LNCaP clone FGC (cell line): ENCODE measurements at regions not wholly inside any gene's neighbourhood (a gene's known extent, or its start where the extent isn't known, plus 50 kb on each side); places are given as distances from the start of the nearest gene placed in this dataset.

ENCODE experiments used
- DNase-seq: peaks from one replicate; pipeline ENCODE4 v3.0.0-alpha.2; 2011; ENCODE audit warnings: low read depth
- H3K4me3 ChIP-seq: 2 replicates; pipeline ENCODE4 v1.5.1; 2011; ENCODE audit warnings: mild to moderate bottlenecking, low read depth, low read length, control low read depth
- TF ChIP-seq, protein P1 (sequence below): IDR thresholded peaks from 2 replicates; pipeline ENCODE4 v1.5.1; 2012; ENCODE audit warnings: mild to moderate bottlenecking; ENCODE audit not compliant: control insufficient read depth, insufficient read depth; ENCODE audit errors: extremely low read depth

GRCh38 chr9:79250806-79251205 lies 321.0 kb upstream of the TLE4 start:
- no peak overlapping the region for H3K4me3 ChIP-seq
- TF ChIP-seq, protein P1, sequence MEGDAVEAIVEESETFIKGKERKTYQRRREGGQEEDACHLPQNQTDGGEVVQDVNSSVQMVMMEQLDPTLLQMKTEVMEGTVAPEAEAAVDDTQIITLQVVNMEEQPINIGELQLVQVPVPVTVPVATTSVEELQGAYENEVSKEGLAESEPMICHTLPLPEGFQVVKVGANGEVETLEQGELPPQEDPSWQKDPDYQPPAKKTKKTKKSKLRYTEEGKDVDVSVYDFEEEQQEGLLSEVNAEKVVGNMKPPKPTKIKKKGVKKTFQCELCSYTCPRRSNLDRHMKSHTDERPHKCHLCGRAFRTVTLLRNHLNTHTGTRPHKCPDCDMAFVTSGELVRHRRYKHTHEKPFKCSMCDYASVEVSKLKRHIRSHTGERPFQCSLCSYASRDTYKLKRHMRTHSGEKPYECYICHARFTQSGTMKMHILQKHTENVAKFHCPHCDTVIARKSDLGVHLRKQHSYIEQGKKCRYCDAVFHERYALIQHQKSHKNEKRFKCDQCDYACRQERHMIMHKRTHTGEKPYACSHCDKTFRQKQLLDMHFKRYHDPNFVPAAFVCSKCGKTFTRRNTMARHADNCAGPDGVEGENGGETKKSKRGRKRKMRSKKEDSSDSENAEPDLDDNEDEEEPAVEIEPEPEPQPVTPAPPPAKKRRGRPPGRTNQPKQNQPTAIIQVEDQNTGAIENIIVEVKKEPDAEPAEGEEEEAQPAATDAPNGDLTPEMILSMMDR = no peak
- DNase-seq = no peak

GRCh38 chr9:79254900-79255650 lies 316.7 kb upstream of the TLE4 start:
- TF ChIP-seq, protein P1 = peak; percentile 46
- no peak for DNase-seq
- no peak overlapping the region for H3K4me3 ChIP-seq

- no peak overlapping the region for H3K4me3 ChIP-seq
- DNase-seq = no peak
- TF ChIP-seq, protein P1 = no peak
Observed at GRCh38 chr9:79255651-79256260, 316.0 kb upstream of the TLE4 start.

- H3K4me3 ChIP-seq = no peak overlapping the region
- TF ChIP-seq, protein P1 = no peak
- no peak for DNase-seq
Observed at GRCh38 chr9:79256691-79257213, 315.0 kb upstream of the TLE4 start.

DNA sequence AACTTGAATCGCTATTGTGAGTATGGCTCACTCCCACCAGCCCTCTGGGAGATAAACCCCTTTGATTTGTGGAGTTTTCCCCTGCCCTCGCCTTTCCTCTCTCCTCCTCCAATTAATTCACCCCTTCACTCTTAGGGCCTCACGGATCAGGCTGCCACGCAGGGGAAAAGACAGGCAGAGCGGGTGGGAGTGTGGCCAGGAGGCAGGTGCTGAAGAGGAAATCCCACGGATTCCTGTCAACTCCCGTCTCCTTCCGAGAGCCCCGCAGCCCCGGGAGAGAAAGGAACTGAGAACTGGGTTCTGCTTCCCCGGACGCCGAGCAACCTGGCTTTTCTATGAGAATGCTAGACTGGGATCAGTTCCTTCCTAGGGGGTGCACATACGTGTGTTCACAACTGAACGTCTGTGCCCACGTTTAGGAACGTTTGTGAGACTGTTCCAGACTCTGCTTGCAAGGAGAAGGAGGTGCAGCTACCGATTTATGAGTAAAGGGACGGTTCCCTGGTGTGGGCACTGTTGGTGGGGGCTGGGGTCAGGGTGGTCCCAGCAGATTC lies 314.5 kb upstream of the TLE4 start:
- no peak overlapping the region for H3K4me3 ChIP-seq
- TF ChIP-seq, protein P1 = no peak
- DNase-seq = no peak

GRCh38 chr9:79257790-79258351 lies 313.9 kb upstream of the TLE4 start:
- DNase-seq = no peak
- no peak overlapping the region for H3K4me3 ChIP-seq
- TF ChIP-seq, protein P1 = no peak
